K562 (cell line): ENCODE measurements at regions not wholly inside any gene's neighbourhood (a gene's known extent, or its start where the extent isn't known, plus 50 kb on each side); places are given as distances from the start of the nearest gene placed in this dataset.

ENCODE experiments used
- ATAC-seq: fragments of 200-7000 bp; cut with Tn5 transposase; 3 replicates; pipeline ENCODE4 v1.9.1; 2020; ENCODE audit warnings: moderate library complexity
- BruUV-seq: library from RNA; stranded (reverse); fragments of 400-500 nt; replicated peaks from 2 replicates; lab custom pipeline; 2021; lab: Mats Ljungman, UMichigan
- CTCF ChIA-PET: fragments of 300-600 bp; formaldehyde crosslinking; extraction: SDS; loops from one replicate; lab custom pipeline; 2021; ENCODE audit warnings: low intra/inter-chr PET ratio; lab: Yijun Ruan, JAX
- POLR2A ChIA-PET: fragments of 300-600, 350-650 bp; sonication (Branson Sonifier 250); formaldehyde crosslinking; extraction: SDS; loops from one replicate; lab custom pipeline; 2021; ENCODE audit warnings: antibody characterized with exemption, inconsistent platforms; lab: Yijun Ruan, JAX
- DNase-seq, 4 experiments: peaks; one replicate each; pipeline versions ENCODE4 v3.0.0 to v3.0.0-alpha.2; 2011 to 2018; ENCODE audit warnings: low spot score in 3 of 4, mixed read lengths in 3 of 4; ENCODE audit errors: extremely low read depth in 1 of 4
- FAIRE-seq: peaks from 2 replicates; lab custom pipeline; 2011; peaks lifted over from hg19 to GRCh38; lab: Jason Lieb, UNC
- H2AFZ ChIP-seq: 2 replicates; pipeline ENCODE4 v1.6.0; 2011; ENCODE audit warnings: low read depth, low read length, control low read depth, inconsistent platforms
- H3K27ac ChIP-seq: fragments of 200-600 bp; 3 replicates; pipeline ENCODE4 v1.8.0; 2011; ENCODE audit warnings: low read depth, mild to moderate bottlenecking, control low read depth, inconsistent platforms, low read length, moderate library complexity, mixed read lengths; ENCODE audit errors: extremely low read depth
- H3K27me3 ChIP-seq, 2 experiments: fragments of 300-600 bp in 1 of 2; 2 replicates in 1 of 2; 3 replicates in 1 of 2; pipeline versions ENCODE4 v1.6.0 to v1.8.0; 2011; ENCODE audit warnings: inconsistent platforms in 2 of 2, low read length in 2 of 2, mild to moderate bottlenecking in 1 of 2, mixed read lengths in 1 of 2, moderate library complexity in 1 of 2; ENCODE audit not compliant: control insufficient read depth in 2 of 2, insufficient read depth in 2 of 2
- H3K36me3 ChIP-seq: fragments of 300-600 bp; 3 replicates; pipeline ENCODE4 v1.8.0; 2011; ENCODE audit warnings: mild to moderate bottlenecking, low read length, inconsistent platforms; ENCODE audit not compliant: control insufficient read depth, insufficient read depth
- H3K4me1 ChIP-seq, 2 experiments: fragments of 200-600 bp in 1 of 2; replicated peaks in 1 of 2; 2 replicates in 1 of 2; 3 replicates in 1 of 2; pipeline versions ENCODE4 v1.5.1 to v1.8.0; 2011; ENCODE audit warnings: inconsistent platforms in 2 of 2, low read length in 2 of 2, mild to moderate bottlenecking in 1 of 2, mixed read lengths in 1 of 2, moderate library complexity in 1 of 2; ENCODE audit not compliant: control insufficient read depth in 2 of 2, insufficient read depth in 2 of 2
- H3K4me2 ChIP-seq: 2 replicates; pipeline ENCODE4 v1.6.1; 2011; ENCODE audit warnings: low read length, control low read depth, inconsistent platforms, mixed read lengths; ENCODE audit not compliant: insufficient read depth
- H3K4me3 ChIP-seq: fragments of 200-600 bp; sonication (generic), shearing (Covaris generic); 2 replicates; pipeline ENCODE4 v1.5.1; 2016; ENCODE audit warnings: control low read depth, inconsistent platforms
- H3K79me2 ChIP-seq: fragments of 200-600 bp; 3 replicates; pipeline ENCODE4 v1.8.0; 2011; ENCODE audit warnings: low read length, inconsistent platforms; ENCODE audit not compliant: control insufficient read depth, insufficient read depth
- H3K9ac ChIP-seq, 2 experiments: 2 replicates each; pipeline versions ENCODE4 v1.6.0 to v1.6.1; 2011; ENCODE audit warnings: low read depth in 2 of 2, low read length in 2 of 2, control low read depth in 1 of 2, inconsistent platforms in 1 of 2, mild to moderate bottlenecking in 1 of 2, mixed read lengths in 1 of 2; ENCODE audit not compliant: insufficient read depth in 1 of 2
- H3K9me1 ChIP-seq: one replicate; pipeline ENCODE4 v1.6.0; 2011; ENCODE audit warnings: inconsistent platforms, mild to moderate bottlenecking, low read length, moderate library complexity; ENCODE audit not compliant: control insufficient read depth, insufficient read depth
- H3K9me3 ChIP-seq: replicated peaks from 2 replicates; pipeline ENCODE4 v1.5.1; 2011; ENCODE audit warnings: low read depth, low read length, inconsistent platforms; ENCODE audit not compliant: control insufficient read depth, insufficient read depth
- H4K20me1 ChIP-seq: replicated peaks from 2 replicates; pipeline ENCODE4 v1.6.1; 2011; ENCODE audit warnings: low read length, inconsistent platforms, mixed read lengths; ENCODE audit not compliant: control insufficient read depth, insufficient read depth
- ARID4B ChIP-seq: sonication (generic); formaldehyde crosslinking; IDR thresholded peaks from 2 replicates; pipeline ENCODE4 v1.8.0; 2022; ENCODE audit warnings: mild to moderate bottlenecking, missing genetic modification reagents
- GABPB1 ChIP-seq: sonication (generic); formaldehyde crosslinking; IDR thresholded peaks from 2 replicates; pipeline ENCODE4 v1.8.0; 2022; ENCODE audit warnings: mild to moderate bottlenecking, missing genetic modification reagents
- MGA ChIP-seq: fragments of 450-650 bp; IDR thresholded peaks from 2 replicates; pipeline ENCODE4 v1.6.1; 2016; ENCODE audit warnings: mild to moderate bottlenecking, moderate library complexity
- SIRT6 ChIP-seq: IDR thresholded peaks from one replicate; pipeline ENCODE4 v1.6.1; 2012; ENCODE audit warnings: low read depth, mild to moderate bottlenecking, control low read depth, inconsistent platforms, low read length, moderate library complexity
- WGBS: fragments of 100-300 bp; shearing (Covaris generic); methylation state at CpG from one replicate; pipeline ENCODE4 v1.1.6; 2016; ENCODE audit warnings: low coverage, mixed read lengths; ENCODE audit not compliant: insufficient coverage; ENCODE audit errors: missing lambda C conversion rate; 5-methylcytosine and 5-hydroxymethylcytosine counted together
- in situ Hi-C: fragments of 300-500 bp; cut with MboI; formaldehyde crosslinking; loops from 4 replicates; pipeline ENCODE4 v1.15.0; 2018; ENCODE audit warnings: inconsistent platforms, mixed read lengths
- intact Hi-C: fragments of 100-400 bp; cut with micrococcal nuclease; formaldehyde crosslinking; loops from 2 replicates; pipeline ENCODE4 v1.14.2; 2022
- TF ChIP-seq, protein P1 (sequence below): fragments of 450-650 bp; formaldehyde crosslinking; conservative IDR thresholded peaks from 2 replicates; pipeline ENCODE4 v1.4.0; 2022; ENCODE audit warnings: mild to moderate bottlenecking, missing genetic modification characterization

DNA sequence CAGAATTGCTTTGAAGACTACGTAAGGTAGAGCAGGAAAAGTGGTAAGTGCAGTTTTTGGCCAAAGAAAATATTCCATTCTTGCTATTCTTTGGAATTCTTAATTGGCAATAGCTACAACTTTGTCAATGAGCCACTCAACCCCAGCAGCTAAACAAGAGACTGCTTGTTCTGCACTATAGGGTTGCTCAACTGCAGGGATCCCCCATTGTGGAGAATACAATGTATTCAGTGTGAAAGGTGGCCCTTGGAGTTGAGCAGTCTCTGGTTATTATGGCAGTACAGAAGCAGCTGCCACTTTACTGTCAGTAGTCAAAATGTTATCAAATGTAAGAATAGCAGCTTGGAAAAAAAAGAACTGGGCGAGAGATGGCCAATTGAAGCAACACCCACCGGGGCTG, 808.7 kb downstream of the CENPC start:
- no peak overlapping the region for H3K4me2 ChIP-seq
- WGBS = 2% methylated on average over 3 of the region's 3 CpGs
- H3K27ac ChIP-seq = no peak overlapping the region
- FAIRE-seq (no peak), DNase-seq (no peak), ATAC-seq (no peak)
- no peak overlapping the region for H3K4me3 ChIP-seq
- H3K79me2 ChIP-seq = no peaks in the 10 kb centered on the region
- H3K27me3 ChIP-seq = no peaks in the 10 kb centered on the region
- no peak overlapping the region for H3K9ac ChIP-seq
- H3K9me1 ChIP-seq = no peaks in the 10 kb centered on the region
- BruUV-seq = no TSS peak
- in situ Hi-C loops (no loop called here), intact Hi-C loops (no loop called here)
- H3K36me3 ChIP-seq = no peaks in the 10 kb centered on the region
- H3K9me3 ChIP-seq = no peaks in the 10 kb centered on the region
- H2AFZ ChIP-seq = no peak overlapping the region
- no peaks in the 10 kb centered on the region for H3K4me1 ChIP-seq
- ChIA-PET POLR2A (no interaction called here), CTCF (no interaction called here)
- H4K20me1 ChIP-seq = no peaks in the 10 kb centered on the region
- TF ChIP-seq MGA = no peak
- TF ChIP-seq SIRT6 = no peak
- TF ChIP-seq, protein P1, sequence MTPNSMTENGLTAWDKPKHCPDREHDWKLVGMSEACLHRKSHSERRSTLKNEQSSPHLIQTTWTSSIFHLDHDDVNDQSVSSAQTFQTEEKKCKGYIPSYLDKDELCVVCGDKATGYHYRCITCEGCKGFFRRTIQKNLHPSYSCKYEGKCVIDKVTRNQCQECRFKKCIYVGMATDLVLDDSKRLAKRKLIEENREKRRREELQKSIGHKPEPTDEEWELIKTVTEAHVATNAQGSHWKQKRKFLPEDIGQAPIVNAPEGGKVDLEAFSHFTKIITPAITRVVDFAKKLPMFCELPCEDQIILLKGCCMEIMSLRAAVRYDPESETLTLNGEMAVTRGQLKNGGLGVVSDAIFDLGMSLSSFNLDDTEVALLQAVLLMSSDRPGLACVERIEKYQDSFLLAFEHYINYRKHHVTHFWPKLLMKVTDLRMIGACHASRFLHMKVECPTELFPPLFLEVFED (CRISPR knock-in tag) = no peak
- TF ChIP-seq ARID4B = no peak
- no peak for TF ChIP-seq GABPB1 (CRISPR knock-in tag)
